Ishikawa (cell line): ENCODE measurements at regions not wholly inside any gene's neighbourhood (a gene's known extent, or its start where the extent isn't known, plus 50 kb on each side); places are given as distances from the start of the nearest gene placed in this dataset.

Source experiments
- CEBPB ChIP-seq: IDR thresholded peaks from 2 replicates; pipeline ENCODE4 v1.6.1; 2012
- CREB1 ChIP-seq: IDR thresholded peaks from 2 replicates; pipeline ENCODE4 v1.6.1; 2012; ENCODE audit warnings: low read depth
- EGR1 ChIP-seq: IDR thresholded peaks from 2 replicates; pipeline ENCODE4 v1.6.1; 2012
- RAD21 ChIP-seq: IDR thresholded peaks from 2 replicates; pipeline ENCODE4 v1.6.1; 2012; ENCODE audit warnings: low read depth
- TCF12 ChIP-seq: IDR thresholded peaks from 2 replicates; pipeline ENCODE4 v1.6.1; 2012; ENCODE audit warnings: low read depth
- TF ChIP-seq, protein P1 (sequence below): IDR thresholded peaks from 2 replicates; pipeline ENCODE4 v1.6.1; 2012; ENCODE audit warnings: low read depth, mild to moderate bottlenecking
- TF ChIP-seq, protein P2 (sequence below): IDR thresholded peaks from 2 replicates; pipeline ENCODE4 v1.6.1; 2012

DNA sequence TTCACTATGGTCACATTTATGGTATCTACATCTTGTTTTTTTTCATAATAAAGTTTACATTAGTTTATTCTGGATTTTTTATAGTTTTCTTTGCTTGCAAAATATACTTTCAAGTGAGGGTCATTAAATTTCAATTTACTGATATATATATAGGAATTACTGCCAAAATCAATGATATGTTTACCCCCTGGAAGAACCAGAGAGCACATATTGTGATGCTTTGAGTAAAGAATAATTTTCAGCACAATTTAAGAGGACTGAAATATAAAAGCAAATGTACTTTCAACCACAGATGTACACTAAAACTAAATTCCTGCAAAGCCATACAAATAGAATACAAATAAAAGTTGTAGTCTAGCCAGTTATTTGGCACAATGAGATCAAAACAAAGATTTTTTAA lies 242.2 kb upstream of the PCDH18 start:
- TF ChIP-seq CREB1: no peak
- TF ChIP-seq RAD21: no peak
- TF ChIP-seq, protein P1, sequence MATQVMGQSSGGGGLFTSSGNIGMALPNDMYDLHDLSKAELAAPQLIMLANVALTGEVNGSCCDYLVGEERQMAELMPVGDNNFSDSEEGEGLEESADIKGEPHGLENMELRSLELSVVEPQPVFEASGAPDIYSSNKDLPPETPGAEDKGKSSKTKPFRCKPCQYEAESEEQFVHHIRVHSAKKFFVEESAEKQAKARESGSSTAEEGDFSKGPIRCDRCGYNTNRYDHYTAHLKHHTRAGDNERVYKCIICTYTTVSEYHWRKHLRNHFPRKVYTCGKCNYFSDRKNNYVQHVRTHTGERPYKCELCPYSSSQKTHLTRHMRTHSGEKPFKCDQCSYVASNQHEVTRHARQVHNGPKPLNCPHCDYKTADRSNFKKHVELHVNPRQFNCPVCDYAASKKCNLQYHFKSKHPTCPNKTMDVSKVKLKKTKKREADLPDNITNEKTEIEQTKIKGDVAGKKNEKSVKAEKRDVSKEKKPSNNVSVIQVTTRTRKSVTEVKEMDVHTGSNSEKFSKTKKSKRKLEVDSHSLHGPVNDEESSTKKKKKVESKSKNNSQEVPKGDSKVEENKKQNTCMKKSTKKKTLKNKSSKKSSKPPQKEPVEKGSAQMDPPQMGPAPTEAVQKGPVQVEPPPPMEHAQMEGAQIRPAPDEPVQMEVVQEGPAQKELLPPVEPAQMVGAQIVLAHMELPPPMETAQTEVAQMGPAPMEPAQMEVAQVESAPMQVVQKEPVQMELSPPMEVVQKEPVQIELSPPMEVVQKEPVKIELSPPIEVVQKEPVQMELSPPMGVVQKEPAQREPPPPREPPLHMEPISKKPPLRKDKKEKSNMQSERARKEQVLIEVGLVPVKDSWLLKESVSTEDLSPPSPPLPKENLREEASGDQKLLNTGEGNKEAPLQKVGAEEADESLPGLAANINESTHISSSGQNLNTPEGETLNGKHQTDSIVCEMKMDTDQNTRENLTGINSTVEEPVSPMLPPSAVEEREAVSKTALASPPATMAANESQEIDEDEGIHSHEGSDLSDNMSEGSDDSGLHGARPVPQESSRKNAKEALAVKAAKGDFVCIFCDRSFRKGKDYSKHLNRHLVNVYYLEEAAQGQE: no peak
- TF ChIP-seq CEBPB: no peak
- TF ChIP-seq, protein P2, sequence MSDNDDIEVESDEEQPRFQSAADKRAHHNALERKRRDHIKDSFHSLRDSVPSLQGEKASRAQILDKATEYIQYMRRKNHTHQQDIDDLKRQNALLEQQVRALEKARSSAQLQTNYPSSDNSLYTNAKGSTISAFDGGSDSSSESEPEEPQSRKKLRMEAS: no peak
- no peak for TF ChIP-seq TCF12
- no peak for TF ChIP-seq EGR1
